GM10248 (cell line): ENCODE measurements at regions not wholly inside any gene's neighbourhood (a gene's known extent, or its start where the extent isn't known, plus 50 kb on each side); places are given as distances from the start of the nearest gene placed in this dataset.

Experiments used
- CTCF ChIA-PET: fragments of 300-600 bp; sonication (Branson Sonifier 250); formaldehyde crosslinking; extraction: SDS; loops from one replicate; lab custom pipeline; 2021; ENCODE audit warnings: antibody characterized with exemption; lab: Yijun Ruan, JAX
- POLR2A ChIA-PET: fragments of 350-650 bp; sonication (Branson Sonifier 250); formaldehyde crosslinking; extraction: SDS; loops from one replicate; lab custom pipeline; 2020; ENCODE audit warnings: antibody characterized with exemption; lab: Yijun Ruan, JAX
- DNase-seq: peaks from one replicate; pipeline ENCODE4 v3.0.0; 2012; ENCODE audit errors: extremely low spot score
- TF ChIP-seq, protein P1 (sequence below): IDR thresholded peaks from 2 replicates; pipeline ENCODE4 v1.5.1; 2012; ENCODE audit warnings: mild to moderate bottlenecking, low read depth; ENCODE audit errors: extremely low read depth, missing control alignments, control extremely low read depth

DNA sequence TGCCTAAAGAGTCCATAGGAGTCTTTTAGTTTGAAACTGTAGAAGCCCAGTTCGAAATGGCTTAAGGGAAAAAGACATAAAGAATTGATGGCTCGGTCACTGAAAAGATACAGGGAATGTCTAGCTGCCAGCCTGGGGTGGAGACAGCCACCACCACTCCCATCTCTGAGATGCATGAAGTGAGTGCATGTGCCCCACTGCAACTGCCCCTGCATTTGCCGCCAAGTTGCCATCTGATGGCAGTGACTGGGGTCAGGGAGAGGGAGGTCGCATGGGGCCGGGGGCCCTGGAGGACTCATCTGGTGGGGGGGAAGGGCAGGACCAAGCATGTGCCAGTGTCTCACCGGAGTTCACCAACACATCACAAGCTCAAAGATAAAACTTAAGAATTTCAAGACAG, 385.8 kb upstream of the SULF2 start:
- CTCF ChIA-PET: interaction anchor here (1.0 to 1.3 kb wide), 2 partner anchors 18 to 449 kb away, joined by 3 read pairs; no protein-coding TSS in a partner anchor
- TF ChIP-seq, protein P1, sequence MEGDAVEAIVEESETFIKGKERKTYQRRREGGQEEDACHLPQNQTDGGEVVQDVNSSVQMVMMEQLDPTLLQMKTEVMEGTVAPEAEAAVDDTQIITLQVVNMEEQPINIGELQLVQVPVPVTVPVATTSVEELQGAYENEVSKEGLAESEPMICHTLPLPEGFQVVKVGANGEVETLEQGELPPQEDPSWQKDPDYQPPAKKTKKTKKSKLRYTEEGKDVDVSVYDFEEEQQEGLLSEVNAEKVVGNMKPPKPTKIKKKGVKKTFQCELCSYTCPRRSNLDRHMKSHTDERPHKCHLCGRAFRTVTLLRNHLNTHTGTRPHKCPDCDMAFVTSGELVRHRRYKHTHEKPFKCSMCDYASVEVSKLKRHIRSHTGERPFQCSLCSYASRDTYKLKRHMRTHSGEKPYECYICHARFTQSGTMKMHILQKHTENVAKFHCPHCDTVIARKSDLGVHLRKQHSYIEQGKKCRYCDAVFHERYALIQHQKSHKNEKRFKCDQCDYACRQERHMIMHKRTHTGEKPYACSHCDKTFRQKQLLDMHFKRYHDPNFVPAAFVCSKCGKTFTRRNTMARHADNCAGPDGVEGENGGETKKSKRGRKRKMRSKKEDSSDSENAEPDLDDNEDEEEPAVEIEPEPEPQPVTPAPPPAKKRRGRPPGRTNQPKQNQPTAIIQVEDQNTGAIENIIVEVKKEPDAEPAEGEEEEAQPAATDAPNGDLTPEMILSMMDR: no peak
- no peak for DNase-seq
- POLR2A ChIA-PET: no interaction called here

DNA sequence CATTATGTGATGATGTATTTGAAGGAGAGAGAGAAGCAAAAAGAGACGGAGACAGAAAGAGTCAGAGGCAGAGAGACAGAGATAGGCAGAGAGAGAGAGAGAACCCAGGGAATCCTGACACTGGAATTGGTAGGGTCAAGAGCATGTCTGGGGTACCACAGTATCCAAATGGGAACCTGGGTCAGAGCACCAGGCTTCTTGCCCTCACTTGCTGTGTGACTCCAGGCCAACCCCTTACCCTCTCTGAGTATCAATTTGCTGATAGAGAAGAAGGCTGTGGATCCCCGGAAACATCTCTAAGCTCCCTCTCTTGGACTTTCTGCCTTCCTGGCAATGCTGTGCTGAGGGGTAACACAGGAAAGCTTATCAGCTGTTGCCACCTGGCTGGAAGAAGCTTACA, 385.3 kb upstream of the SULF2 start:
- no peak for DNase-seq
- ChIA-PET CTCF (interaction anchor here (1.0 to 1.3 kb wide), 2 partner anchors 19 to 450 kb away, joined by 3 read pairs; no protein-coding TSS in a partner anchor), POLR2A (no interaction called here)
- TF ChIP-seq, protein P1: no peak

DNA sequence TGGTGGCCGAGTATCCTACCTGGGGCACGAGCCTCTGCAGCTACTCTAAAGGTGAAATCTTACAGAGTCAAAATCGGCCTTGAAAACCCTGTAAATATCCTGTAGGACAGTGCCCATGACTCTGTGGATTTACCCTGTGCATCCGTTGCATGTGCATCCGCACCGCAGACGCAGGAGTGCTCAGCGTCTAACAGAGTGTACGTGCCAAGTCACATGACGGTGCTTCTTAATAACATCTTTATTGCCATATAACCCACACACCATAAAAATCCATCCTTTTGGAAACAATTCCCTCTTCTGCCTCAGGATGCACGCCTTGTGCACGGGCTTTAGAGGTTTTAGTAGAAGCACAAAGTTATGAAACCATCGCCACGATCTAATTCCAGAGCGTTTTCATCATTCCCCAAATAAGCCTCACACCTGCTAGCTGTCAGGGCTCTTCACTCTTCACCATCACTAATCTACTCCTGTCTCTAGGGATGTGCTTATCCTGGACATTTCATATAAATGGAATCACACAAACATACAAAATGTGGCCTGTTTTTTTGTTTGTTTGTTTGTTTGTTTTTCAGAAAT, 384.5 kb upstream of the SULF2 start:
- ChIA-PET CTCF (interaction anchor here (1.3 to 1.4 kb wide), 2 partner anchors 20 to 275 kb away, joined by 3 read pairs; no protein-coding TSS in a partner anchor), POLR2A (no interaction called here)
- TF ChIP-seq, protein P1: no peak
- no peak for DNase-seq

DNA sequence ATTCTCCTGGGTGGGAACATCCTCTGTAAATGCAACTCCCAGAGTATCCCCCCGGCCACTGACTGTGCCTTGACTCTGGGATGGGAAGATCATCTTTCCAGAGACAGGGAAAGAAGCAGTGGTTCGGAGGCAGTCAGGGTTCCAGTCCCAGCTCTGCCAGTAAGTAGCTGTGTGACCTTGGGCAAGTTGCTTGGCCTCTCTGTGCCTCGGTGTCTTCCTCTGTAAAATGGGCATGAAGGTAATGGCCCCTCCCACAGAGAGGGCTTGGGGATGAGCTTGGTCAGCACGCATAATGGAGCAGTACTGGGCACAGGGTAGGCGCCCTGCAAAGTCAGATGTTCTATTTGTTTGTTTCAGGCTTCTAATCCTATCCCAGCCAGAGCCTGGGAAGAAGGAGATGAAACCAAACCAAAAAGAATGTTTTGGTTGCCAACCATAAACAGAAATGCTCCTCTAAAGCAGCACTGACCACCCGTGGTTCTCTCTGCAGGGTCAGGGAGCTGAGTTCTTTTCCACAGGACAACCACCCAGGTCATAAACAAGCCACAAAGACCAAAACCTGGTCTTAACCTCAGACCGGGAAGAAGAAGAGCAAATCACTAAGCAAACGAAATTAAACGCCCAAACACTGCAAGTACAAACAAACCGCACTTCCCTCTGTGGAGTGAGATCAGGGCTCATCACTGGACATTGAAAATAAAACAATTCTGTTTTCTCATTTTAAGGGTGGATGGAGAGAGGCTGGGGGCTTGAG, 381.0 kb upstream of the SULF2 start:
- ChIA-PET POLR2A (no interaction called here), CTCF (no interaction called here)
- no peak for DNase-seq
- TF ChIP-seq, protein P1: no peak

DNA sequence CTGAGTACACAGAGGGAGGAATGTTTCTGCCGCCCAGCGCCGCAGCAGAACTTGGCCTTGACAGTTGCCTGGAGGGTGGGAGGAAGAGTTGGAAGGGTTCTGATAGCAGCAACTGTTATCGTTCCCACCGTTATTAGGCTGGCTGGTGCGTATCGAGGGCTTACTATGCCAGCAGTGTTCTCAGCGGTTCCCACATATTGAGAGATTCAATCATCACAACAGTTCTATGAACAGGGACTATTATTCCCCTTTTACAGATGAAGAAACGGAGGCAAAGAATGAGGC, 380.1 kb upstream of the SULF2 start:
- no peak for DNase-seq
- ChIA-PET CTCF (no interaction called here), POLR2A (no interaction called here)
- TF ChIP-seq, protein P1: no peak

DNA sequence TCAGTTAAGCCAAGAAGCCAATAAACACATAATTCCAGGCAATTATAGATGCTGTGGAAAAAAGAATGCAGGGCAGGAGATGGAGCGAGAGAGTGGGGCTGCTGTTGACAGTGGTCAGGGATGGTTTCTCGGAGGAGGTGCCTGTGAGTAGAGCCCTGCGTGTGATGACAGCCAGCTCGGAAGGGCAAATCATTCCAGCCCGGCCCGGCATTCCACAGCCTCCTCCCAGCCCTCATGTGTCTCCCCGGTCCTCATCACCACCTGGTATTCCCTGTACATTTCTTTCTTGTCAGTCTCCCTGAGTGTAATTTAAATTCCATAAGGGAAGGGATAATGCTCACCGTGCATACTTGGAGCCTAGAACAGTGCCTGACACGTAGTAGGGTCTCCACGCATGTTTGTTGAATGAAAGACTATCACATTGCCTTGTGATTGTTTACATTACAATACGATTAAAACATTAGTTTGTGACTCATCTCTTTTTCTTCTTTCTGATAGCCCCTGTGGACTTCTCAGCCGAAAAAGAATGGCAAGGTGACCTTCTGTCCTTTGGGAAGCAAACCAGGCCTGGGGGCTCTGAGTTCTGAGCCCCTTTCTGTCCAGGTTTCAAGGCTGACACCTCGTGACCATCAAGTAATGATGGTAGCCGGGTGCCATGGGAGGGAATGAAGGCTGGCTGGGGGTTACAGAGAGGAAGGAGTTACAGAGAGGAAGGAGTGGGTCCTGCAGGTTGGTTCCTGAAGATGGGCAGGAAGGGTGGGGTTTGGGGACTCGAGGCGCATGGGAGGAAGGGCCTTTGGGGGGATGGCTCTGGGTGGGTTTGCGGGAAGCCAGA, 379.5 kb upstream of the SULF2 start:
- CTCF ChIA-PET: no interaction called here
- TF ChIP-seq, protein P1: no peak
- no peak for DNase-seq
- POLR2A ChIA-PET: no interaction called here
